ENCODE measurements at regions not wholly inside any gene's neighbourhood (a gene's known extent, or its start where the extent isn't known, plus 50 kb on each side); places are given as distances from the start of the nearest gene placed in this dataset.

DNA sequence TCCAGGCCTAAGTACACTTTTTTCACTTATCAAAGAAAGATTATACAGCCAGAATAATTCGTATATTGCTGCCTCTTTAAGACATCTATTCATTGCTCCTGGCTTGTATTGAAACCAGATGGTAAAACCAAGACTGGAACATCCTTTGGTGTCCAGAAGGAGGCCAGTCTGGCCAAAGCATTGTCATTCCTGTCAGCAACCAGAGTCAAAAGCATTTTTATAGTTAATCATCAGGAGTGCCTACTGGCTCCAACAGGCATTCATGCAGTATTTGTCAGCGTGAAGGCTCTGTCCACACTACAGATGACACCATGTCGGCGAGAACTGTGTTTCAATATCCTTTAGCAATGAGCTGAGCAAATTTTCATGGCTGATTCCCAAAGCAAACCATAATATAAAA is 118.0 kb upstream of the G2E3 start:
- no peak overlapping the region for H3K4me3 ChIP-seq
- intact Hi-C loops (cut with DNase I): loop anchor here (5.0 kb wide), 1 partner anchor 64 kb away; no protein-coding TSS in a partner anchor
- DNase-seq (ENCODE audit: extremely low spot score): no peak
- no peaks in the 10 kb centered on the region for H3K9me3 ChIP-seq
- no peaks in the 10 kb centered on the region for H3K36me3 ChIP-seq
- H3K4me1 ChIP-seq: no peaks in the 10 kb centered on the region
- H3K27me3 ChIP-seq: no peaks in the 10 kb centered on the region
- 84% methylated on average over 4 of the region's 4 CpGs for WGBS
- H3K27ac ChIP-seq (replicated peaks in 1 of 4): no peak overlapping the region
- no peak for TF ChIP-seq EP300 (IDR thresholded peaks at IDR 0.05)
- no peak for TF ChIP-seq POLR2AphosphoS5 (IDR thresholded peaks at IDR 0.05)
- no peak for TF ChIP-seq POLR2A (IDR thresholded peaks at IDR 0.05; ENCODE audit: low read depth)
- TF ChIP-seq, protein P1, sequence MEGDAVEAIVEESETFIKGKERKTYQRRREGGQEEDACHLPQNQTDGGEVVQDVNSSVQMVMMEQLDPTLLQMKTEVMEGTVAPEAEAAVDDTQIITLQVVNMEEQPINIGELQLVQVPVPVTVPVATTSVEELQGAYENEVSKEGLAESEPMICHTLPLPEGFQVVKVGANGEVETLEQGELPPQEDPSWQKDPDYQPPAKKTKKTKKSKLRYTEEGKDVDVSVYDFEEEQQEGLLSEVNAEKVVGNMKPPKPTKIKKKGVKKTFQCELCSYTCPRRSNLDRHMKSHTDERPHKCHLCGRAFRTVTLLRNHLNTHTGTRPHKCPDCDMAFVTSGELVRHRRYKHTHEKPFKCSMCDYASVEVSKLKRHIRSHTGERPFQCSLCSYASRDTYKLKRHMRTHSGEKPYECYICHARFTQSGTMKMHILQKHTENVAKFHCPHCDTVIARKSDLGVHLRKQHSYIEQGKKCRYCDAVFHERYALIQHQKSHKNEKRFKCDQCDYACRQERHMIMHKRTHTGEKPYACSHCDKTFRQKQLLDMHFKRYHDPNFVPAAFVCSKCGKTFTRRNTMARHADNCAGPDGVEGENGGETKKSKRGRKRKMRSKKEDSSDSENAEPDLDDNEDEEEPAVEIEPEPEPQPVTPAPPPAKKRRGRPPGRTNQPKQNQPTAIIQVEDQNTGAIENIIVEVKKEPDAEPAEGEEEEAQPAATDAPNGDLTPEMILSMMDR (IDR thresholded peaks at IDR 0.05): no peak

DNA sequence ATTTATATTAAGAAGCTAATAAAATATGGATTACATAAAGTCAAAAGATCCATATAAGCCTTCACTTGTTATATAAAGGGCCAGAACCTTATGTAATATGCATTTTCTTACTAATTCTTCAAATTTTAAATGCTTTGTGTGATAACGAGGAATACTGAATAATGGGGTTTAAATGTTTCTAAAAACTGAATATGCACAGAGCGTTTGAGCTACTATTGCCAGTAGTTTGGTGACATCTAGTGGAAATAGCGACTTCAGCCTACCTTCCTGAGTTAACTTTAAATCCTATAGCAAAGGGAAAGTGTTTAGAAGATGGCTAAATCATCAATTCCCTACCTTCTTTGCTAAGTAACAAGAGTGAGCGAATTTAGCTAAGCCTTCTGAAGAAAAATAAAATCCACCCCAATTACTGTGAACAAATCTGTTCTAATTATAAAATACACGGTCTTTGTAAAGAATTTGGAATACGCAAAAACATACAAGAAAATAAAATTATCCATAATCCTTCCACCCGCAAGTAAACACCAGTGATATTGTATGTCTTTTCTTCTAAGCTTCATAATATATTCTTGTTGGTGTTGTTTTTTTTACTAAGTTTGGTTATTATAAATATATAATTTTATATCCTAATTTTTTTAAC is 115.5 kb upstream of the G2E3 start:
- Histone ChIP-seq H3K36me3 (no peaks in the 10 kb centered on the region), H3K9me3 (no peaks in the 10 kb centered on the region), H3K4me1 (no peaks in the 10 kb centered on the region), H3K4me3 (no peak overlapping the region), H3K27me3 (no peaks in the 10 kb centered on the region), H3K27ac (replicated peaks in 1 of 4) (no peak overlapping the region)
- TF ChIP-seq, protein P1 (IDR thresholded peaks at IDR 0.05): peak; percentile 42 to 49 (median 48)
- TF ChIP-seq EP300 (IDR thresholded peaks at IDR 0.05): no peak
- no peak for TF ChIP-seq POLR2AphosphoS5 (IDR thresholded peaks at IDR 0.05)
- 45% methylated on average over 7 of the region's 7 CpGs for WGBS
- intact Hi-C loops (cut with DNase I): loop anchor here (5.0 kb wide), 1 partner anchor 66 kb away; no protein-coding TSS in a partner anchor
- no peak for DNase-seq (ENCODE audit: extremely low spot score)

- Histone ChIP-seq H3K27me3 (no peaks in the 10 kb centered on the region), H3K4me1 (no peaks in the 10 kb centered on the region), H3K27ac (replicated peaks in 1 of 4) (no peak overlapping the region), H3K4me3 (no peak overlapping the region), H3K36me3 (no peaks in the 10 kb centered on the region), H3K9me3 (no peaks in the 10 kb centered on the region)
- TF ChIP-seq POLR2AphosphoS5 (IDR thresholded peaks at IDR 0.05) (no peak), POLR2A (IDR thresholded peaks at IDR 0.05; ENCODE audit: low read depth) (no peak), EP300 (IDR thresholded peaks at IDR 0.05) (no peak)
- TF ChIP-seq, protein P1 (IDR thresholded peaks at IDR 0.05): no peak
- no peak for DNase-seq (ENCODE audit: extremely low spot score)
- WGBS: 92% methylated on average over 1 of the region's 1 CpG
- intact Hi-C loops (cut with DNase I): loop anchor here (5.0 kb wide), 1 partner anchor 67 kb away; no protein-coding TSS in a partner anchor
Measured at GRCh38 chr14:30444451-30444850, 114.5 kb upstream of the G2E3 start.

DNA sequence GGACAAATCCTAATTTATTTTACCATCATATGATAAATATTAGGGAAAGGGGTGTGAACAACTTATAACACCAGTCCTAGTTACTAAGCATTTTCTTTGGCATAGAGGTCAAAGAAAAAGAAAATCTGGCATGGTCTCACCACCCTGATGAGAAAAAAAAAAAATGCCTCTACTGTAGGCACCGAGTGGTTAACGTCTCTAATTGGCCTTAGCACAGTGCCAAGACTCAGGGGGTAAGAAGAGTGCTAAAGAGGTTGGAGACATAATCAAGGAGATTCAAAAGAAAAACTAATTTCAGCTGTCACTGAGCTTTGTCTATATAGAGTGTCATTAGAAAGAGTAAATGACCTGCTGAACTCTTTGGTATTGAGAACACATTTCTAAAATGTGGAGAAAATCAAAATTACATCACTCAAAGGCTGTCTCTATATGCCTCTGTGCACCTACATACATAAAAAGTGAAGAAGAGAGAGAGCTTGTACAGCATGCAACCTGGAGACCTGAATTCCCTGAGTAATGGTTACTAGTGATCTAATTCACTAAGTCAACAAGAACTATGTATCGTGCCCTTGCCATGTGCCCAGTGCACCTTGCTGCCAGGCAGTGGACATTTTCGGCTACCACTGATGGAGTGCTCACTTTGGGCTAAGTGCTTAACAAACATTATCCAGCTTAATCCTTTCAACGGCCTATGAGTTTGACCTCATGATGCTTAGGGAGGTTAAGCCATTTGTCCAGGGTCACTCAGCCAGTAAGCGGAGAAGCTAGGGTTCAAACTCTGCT is 113.8 kb upstream of the G2E3 start:
- H3K27ac ChIP-seq (replicated peaks in 1 of 4): no peak overlapping the region
- H3K4me1 ChIP-seq: peaks cover 0 to under 1% (median 0%) of the 10 kb centered on the region in 4 donors
- H3K36me3 ChIP-seq: no peaks in the 10 kb centered on the region
- H3K9me3 ChIP-seq: no peaks in the 10 kb centered on the region
- TF ChIP-seq, protein P1 (IDR thresholded peaks at IDR 0.05): no peak
- TF ChIP-seq EP300 (IDR thresholded peaks at IDR 0.05) (no peak), POLR2AphosphoS5 (IDR thresholded peaks at IDR 0.05) (no peak), POLR2A (IDR thresholded peaks at IDR 0.05; ENCODE audit: low read depth) (no peak)
- no peak overlapping the region for H3K4me3 ChIP-seq
- no peak for DNase-seq (ENCODE audit: extremely low spot score)
- WGBS: 85% methylated on average over 6 of the region's 6 CpGs
- intact Hi-C loops (cut with DNase I): no loop called here
- no peaks in the 10 kb centered on the region for H3K27me3 ChIP-seq

All from esophagus muscularis mucosa (tissue), 4 donors.